ENCODE measurements at regions not wholly inside any gene's neighbourhood (a gene's known extent, or its start where the extent isn't known, plus 50 kb on each side); places are given as distances from the start of the nearest gene placed in this dataset.

DNA sequence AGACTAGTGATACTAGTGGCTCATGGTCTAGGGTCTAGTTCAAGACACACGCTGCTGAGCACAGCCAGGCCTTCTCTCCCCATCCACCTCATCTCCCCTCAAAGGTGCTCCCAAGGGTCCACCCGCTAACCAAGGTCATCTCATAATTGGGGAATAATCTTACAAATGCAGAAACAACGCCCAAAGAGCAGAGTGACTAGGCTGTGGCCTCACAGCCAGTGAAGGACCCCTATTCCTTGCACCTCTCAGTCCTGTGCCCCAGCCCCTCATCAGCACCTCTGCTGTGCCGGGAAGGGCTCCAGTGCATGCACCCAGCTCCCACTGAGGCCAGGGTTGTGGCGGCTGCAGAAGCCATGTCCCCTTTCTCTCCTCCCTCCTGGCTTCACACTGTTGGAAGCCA lies 286.9 kb downstream of the UACA start:
- Histone ChIP-seq H3K79me1 (ENCODE audit: low read depth, low read length) (no peaks in the 10 kb centered on the region), H3K27me3 (replicated peaks in 1 of 4; ENCODE audit: control insufficient read depth in 3 of 4, extremely low read depth in 1 of 4, insufficient read depth in 3 of 4, low read length in 3 of 4) (no peaks in the 10 kb centered on the region), H3K23ac (ENCODE audit: insufficient read length) (no peak overlapping the region), H3K23me2 (ENCODE audit: low read depth, low read length) (no peaks in the 10 kb centered on the region; the same call in 1 of the 2 replicates), H3K9me3 (ENCODE audit: insufficient read depth in 2 of 2, low read depth in 1 of 2, low read length in 1 of 2) (no peaks in the 10 kb centered on the region), H2BK20ac (ENCODE audit: low read length) (no peak overlapping the region), H3K14ac (ENCODE audit: insufficient read length) (no peak overlapping the region), H3K4ac (replicated peaks; ENCODE audit: insufficient read length, low read depth, low read length) (no peak overlapping the region), H3K4me3 (ENCODE audit: extremely low read depth in 1 of 4, insufficient read depth in 2 of 4, low read depth in 3 of 4, low read length in 4 of 4) (no peak overlapping the region), H2BK5ac (ENCODE audit: low read depth, low read length) (no peak overlapping the region), H2AK5ac (ENCODE audit: low read depth, low read length) (no peak overlapping the region), H4K8ac (ENCODE audit: extremely low read depth, insufficient read depth, low read length) (no peak overlapping the region), H3K56ac (replicated peaks; ENCODE audit: insufficient read length, low read depth, low read length) (no peak overlapping the region), H4K20me1 (replicated peaks in 1 of 2; ENCODE audit: control insufficient read depth in 1 of 2, insufficient read depth in 2 of 2, low read length in 2 of 2) (no peaks in the 10 kb centered on the region), H4K5ac (ENCODE audit: insufficient read length, low read depth, low read length) (no peak overlapping the region), H3K9ac (replicated peaks in 1 of 4; ENCODE audit: extremely low read depth in 1 of 4, low read depth in 3 of 4, low read length in 3 of 4) (no peak overlapping the region), H3K36me3 (ENCODE audit: control insufficient read depth in 2 of 4, insufficient read depth in 4 of 4, low read length in 3 of 4) (no peaks in the 10 kb centered on the region), H3K79me2 (ENCODE audit: control insufficient read depth in 1 of 2, insufficient read depth in 2 of 2, low read length in 2 of 2) (no peaks in the 10 kb centered on the region), H3K18ac (ENCODE audit: extremely low read depth, low read length) (no peak overlapping the region), H4K91ac (replicated peaks; ENCODE audit: insufficient read length, low read length) (no peak overlapping the region), H3K27ac (ENCODE audit: low read depth, low read length) (no peak overlapping the region), H2AFZ (ENCODE audit: low read length) (no peak overlapping the region), H3K4me2 (ENCODE audit: insufficient read depth in 1 of 2, low read depth in 2 of 2, low read length in 2 of 2) (no peak overlapping the region), H2BK15ac (ENCODE audit: low read length) (no peak overlapping the region), H2BK120ac (replicated peaks; ENCODE audit: low read depth, low read length) (no peak overlapping the region), H3K4me1 (replicated peaks in 1 of 4; ENCODE audit: control insufficient read depth in 3 of 4, insufficient read depth in 4 of 4, low read length in 3 of 4) (no peaks in the 10 kb centered on the region), H2BK12ac (ENCODE audit: low read depth, low read length) (no peak overlapping the region)
- no peak for TF ChIP-seq RFX5 (IDR thresholded peaks at IDR 0.05; ENCODE audit: borderline replicate concordance, low read depth, low read length)
- no peak for TF ChIP-seq BCL11A (IDR thresholded peaks at IDR 0.05; ENCODE audit: low read depth in 2 of 2, low read length in 2 of 2)
- no peak for TF ChIP-seq TEAD4 (IDR thresholded peaks at IDR 0.05; ENCODE audit: low read depth, low read length)
- TF ChIP-seq YY1 (IDR thresholded peaks at IDR 0.05; ENCODE audit: low read depth, low read length) = no peak
- TF ChIP-seq BRCA1 (IDR thresholded peaks at IDR 0.05; ENCODE audit: low read depth, low read length) = no peak
- no peak for TF ChIP-seq KDM5A (IDR thresholded peaks at IDR 0.05; ENCODE audit: low read length)
- no peak for TF ChIP-seq CBX8 (IDR thresholded peaks at IDR 0.05; ENCODE audit: borderline replicate concordance, low read depth, low read length)
- 87% methylated on average over 4 of the region's 5 CpGs; no CpG with 5 or more reads in 1 of the 2 experiments for WGBS, 2 experiments (ENCODE audit: extremely low coverage in 1 of 2, insufficient coverage in 1 of 2, insufficient read length in 1 of 2, insufficient replicate concordance in 2 of 2, low coverage in 1 of 2, low lambda C conversion rate in 2 of 2, missing lambda C conversion rate in 1 of 2)
- ChIA-PET CTCF (ENCODE audit: partially characterized antibody) (interaction anchor here (1.4 to 9.8 kb wide), 4 partner anchors 10 to 101 kb away, joined by 4 to 81 read pairs (median 6); no protein-coding TSS in a partner anchor), POLR2A (ENCODE audit: partially characterized antibody) (no interaction called here)
- no peak for DNase-seq (ENCODE audit: low read depth in 1 of 2, low spot score in 2 of 2)
- no peak for FAIRE-seq

Data from H1 (cell line).